HUES64 (cell line): ENCODE measurements at regions not wholly inside any gene's neighbourhood (a gene's known extent, or its start where the extent isn't known, plus 50 kb on each side); places are given as distances from the start of the nearest gene placed in this dataset.
"Not testable (repeated sequence)": the region's sequence is repeated elsewhere in the genome, so short reads cannot be mapped to it uniquely, and the experiment has no call there.

Experiments
- H3K27ac ChIP-seq: 2 replicates; pipeline ENCODE4 v1.7.0; 2013; ENCODE audit warnings: low read depth, low read length, inconsistent platforms
- H3K27me3 ChIP-seq: 2 replicates; pipeline ENCODE4 v1.6.1; 2013; ENCODE audit warnings: mild to moderate bottlenecking, low read length; ENCODE audit not compliant: insufficient read depth
- H3K36me3 ChIP-seq: 2 replicates; pipeline ENCODE4 v1.6.1; 2013; ENCODE audit warnings: mild to moderate bottlenecking, low read length; ENCODE audit not compliant: insufficient read depth
- H3K4me1 ChIP-seq: 2 replicates; pipeline ENCODE4 v1.6.1; 2013; ENCODE audit warnings: mild to moderate bottlenecking, low read length, moderate library complexity; ENCODE audit not compliant: insufficient read depth
- H3K4me3 ChIP-seq: 2 replicates; pipeline ENCODE4 v1.5.1; 2013; ENCODE audit warnings: mild to moderate bottlenecking, low read length, moderate library complexity
- H3K9ac ChIP-seq: 2 replicates; pipeline ENCODE4 v1.6.1; 2013; ENCODE audit warnings: mild to moderate bottlenecking, low read depth, low read length
- H3K9me3 ChIP-seq: 2 replicates; pipeline ENCODE4 v1.6.1; 2013; ENCODE audit warnings: low read depth, low read length; ENCODE audit not compliant: insufficient read depth
- WGBS: fragments of 150-250, 120-280 bp; methylation state at CpG from one replicate; pipeline ENCODE4 v1.1.7; 2013; ENCODE audit warnings: missing lambda C conversion rate; 5-methylcytosine and 5-hydroxymethylcytosine counted together

DNA sequence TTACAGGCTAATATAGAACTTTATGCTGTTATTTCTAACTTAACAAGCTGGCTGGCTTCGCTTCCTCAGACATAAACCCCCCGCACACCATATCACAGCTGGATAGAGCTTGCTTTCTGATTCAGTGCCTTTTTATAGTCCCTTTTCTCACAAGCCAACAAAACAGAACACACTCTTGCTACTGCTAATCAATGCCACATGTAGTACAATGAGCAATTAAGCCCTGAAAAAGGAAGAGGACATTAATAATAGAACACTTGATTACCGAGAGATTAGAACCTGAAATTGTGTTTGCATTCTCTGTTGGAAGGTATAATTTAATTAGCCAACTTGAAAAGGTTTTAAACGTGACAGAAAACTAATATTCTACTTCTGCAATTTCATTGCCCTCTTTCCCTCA is 267.7 kb upstream of the CYRIA start:
- Histone ChIP-seq H3K4me1 (no peaks in the 10 kb centered on the region), H3K4me3 (no peak overlapping the region), H3K36me3 (no peaks in the 10 kb centered on the region), H3K27me3 (no peaks in the 10 kb centered on the region), H3K27ac (no peak overlapping the region), H3K9ac (no peak overlapping the region), H3K9me3 (no peaks in the 10 kb centered on the region)
- WGBS: 95% methylated on average over 3 of the region's 4 CpGs

DNA sequence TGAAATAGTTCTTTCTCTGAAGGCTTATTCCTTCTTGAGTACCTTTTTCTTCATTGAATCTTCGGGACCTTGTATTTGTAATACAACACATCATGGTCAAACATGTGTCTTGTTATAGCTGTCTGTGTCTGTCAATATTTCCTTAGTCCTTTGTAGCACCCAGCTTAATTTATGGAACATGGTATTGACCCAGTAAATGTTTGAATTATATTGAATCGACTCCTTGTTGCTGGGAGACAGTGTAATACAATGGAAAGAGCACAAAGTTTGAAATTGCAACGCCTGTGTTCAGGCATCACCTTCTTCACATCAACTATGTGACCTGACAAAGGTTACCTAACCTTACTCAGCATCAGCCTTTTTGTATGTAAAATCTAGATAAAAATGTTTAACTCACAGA is 267.2 kb upstream of the CYRIA start:
- Histone ChIP-seq H3K4me3 (no peak overlapping the region), H3K36me3 (no peaks in the 10 kb centered on the region), H3K4me1 (no peaks in the 10 kb centered on the region), H3K9ac (no peak overlapping the region), H3K27ac (no peak overlapping the region), H3K27me3 (no peaks in the 10 kb centered on the region), H3K9me3 (no peaks in the 10 kb centered on the region)
- WGBS: 91% methylated on average over 2 of the region's 3 CpGs

- no peaks in the 10 kb centered on the region for H3K36me3 ChIP-seq
- no peaks in the 10 kb centered on the region for H3K27me3 ChIP-seq
- no peak overlapping the region for H3K27ac ChIP-seq
- H3K9ac ChIP-seq: no peak overlapping the region
- no peaks in the 10 kb centered on the region for H3K9me3 ChIP-seq
- 84% methylated on average over 4 of the region's 4 CpGs for WGBS
- no peaks in the 10 kb centered on the region for H3K4me1 ChIP-seq
- H3K4me3 ChIP-seq: no peak overlapping the region
These were observed 265.8 kb upstream of the CYRIA start for GRCh38 chr2:16931441-16931840.

DNA sequence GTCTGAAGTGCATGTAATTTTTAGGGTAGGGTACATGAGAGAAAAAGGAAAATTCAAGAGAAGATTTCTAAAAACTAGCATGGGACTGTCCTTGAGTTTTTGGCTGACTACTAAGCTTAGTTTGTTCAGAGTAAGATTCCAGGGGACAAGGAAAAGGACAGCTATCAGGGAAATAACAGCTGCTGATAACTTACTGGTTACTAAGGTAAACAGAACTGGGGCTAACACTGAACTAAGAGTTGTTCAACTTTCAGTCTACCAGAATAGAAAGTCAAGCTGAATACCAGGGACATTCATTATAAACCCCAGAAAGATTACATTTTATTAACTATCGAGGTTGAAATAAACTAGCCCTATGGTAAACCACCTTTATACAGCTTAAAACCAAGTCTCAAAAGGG is 261.8 kb upstream of the CYRIA start:
- Histone ChIP-seq H3K36me3 (no peaks in the 10 kb centered on the region), H3K27ac (no peak overlapping the region), H3K4me1 (no peaks in the 10 kb centered on the region), H3K4me3 (no peak overlapping the region), H3K9ac (no peak overlapping the region), H3K9me3 (no peaks in the 10 kb centered on the region), H3K27me3 (no peaks in the 10 kb centered on the region)
- 92% methylated on average over 1 of the region's 1 CpG for WGBS

DNA sequence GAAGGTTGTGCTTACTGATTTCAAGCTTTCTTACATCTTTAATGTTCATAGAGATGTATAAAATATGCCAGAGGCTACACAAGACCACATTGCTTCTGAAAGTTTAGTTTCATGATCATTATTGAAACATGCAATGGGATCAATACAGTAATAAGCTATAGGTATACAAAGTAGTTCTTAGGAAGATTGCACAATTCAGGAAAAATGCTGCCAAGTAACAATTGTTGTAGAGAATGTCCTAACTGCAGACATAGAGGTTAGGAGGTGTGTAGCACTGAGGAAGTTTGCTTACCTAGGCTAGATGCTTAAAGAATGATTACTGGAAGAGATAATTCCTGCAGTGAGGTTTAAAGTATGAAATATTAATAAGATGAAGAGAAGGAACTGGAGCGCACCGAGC is 259.5 kb upstream of the CYRIA start:
- no peaks in the 10 kb centered on the region for H3K27me3 ChIP-seq
- H3K4me1 ChIP-seq: no peaks in the 10 kb centered on the region
- no peaks in the 10 kb centered on the region for H3K9me3 ChIP-seq
- no peak overlapping the region for H3K4me3 ChIP-seq
- WGBS: 97% methylated on average over 2 of the region's 2 CpGs
- H3K27ac ChIP-seq: no peak overlapping the region
- H3K36me3 ChIP-seq: no peaks in the 10 kb centered on the region
- no peak overlapping the region for H3K9ac ChIP-seq

- WGBS: 83% methylated on average over 3 of the region's 3 CpGs
These were observed 249.7 kb upstream of the CYRIA start for GRCh38 chr2:16915341-16915755.

GRCh38 chr2:16911746-16912145 is 246.1 kb upstream of the CYRIA start:
- H3K9me3 ChIP-seq: no peaks in the 10 kb centered on the region
- no peak overlapping the region for H3K4me3 ChIP-seq
- no peaks in the 10 kb centered on the region for H3K4me1 ChIP-seq
- no peaks in the 10 kb centered on the region for H3K36me3 ChIP-seq
- H3K9ac ChIP-seq: no peak overlapping the region
- no peak overlapping the region for H3K27ac ChIP-seq
- H3K27me3 ChIP-seq: no peaks in the 10 kb centered on the region
- WGBS: 91% methylated on average over 1 of the region's 3 CpGs

More at GRCh38 chr2:16915341-16915755, 249.7 kb upstream of the CYRIA start:
- H3K4me1 ChIP-seq, H3K9ac ChIP-seq, H3K27me3 ChIP-seq, H3K4me3 ChIP-seq, H3K9me3 ChIP-seq, H3K27ac ChIP-seq, H3K36me3 ChIP-seq: not testable (repeated sequence)

DNA sequence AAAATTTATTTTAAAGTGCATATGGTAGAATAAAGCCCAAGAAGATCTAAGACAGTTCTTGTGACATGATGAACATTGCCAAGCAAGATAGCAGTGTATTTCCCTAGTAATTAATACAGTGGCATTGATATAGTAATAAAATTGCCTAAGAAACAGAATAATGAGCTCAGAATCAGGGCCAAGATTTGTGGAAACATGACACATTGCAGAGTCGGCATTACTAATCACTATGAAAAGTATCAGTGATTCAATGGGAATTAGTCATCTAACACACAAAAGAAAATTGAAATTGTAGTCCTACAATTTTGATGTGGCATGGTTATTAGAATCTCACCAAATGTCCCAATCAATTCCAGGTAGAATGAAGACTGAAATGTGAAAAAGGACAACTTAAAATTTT is 243.0 kb upstream of the CYRIA start:
- H3K27ac ChIP-seq: no peak overlapping the region
- H3K4me3 ChIP-seq: no peak overlapping the region
- 100% methylated on average over 1 of the region's 1 CpG for WGBS
- H3K27me3 ChIP-seq: no peaks in the 10 kb centered on the region
- H3K9ac ChIP-seq: no peak overlapping the region
- H3K36me3 ChIP-seq: no peaks in the 10 kb centered on the region
- H3K4me1 ChIP-seq: no peaks in the 10 kb centered on the region
- H3K9me3 ChIP-seq: no peaks in the 10 kb centered on the region

DNA sequence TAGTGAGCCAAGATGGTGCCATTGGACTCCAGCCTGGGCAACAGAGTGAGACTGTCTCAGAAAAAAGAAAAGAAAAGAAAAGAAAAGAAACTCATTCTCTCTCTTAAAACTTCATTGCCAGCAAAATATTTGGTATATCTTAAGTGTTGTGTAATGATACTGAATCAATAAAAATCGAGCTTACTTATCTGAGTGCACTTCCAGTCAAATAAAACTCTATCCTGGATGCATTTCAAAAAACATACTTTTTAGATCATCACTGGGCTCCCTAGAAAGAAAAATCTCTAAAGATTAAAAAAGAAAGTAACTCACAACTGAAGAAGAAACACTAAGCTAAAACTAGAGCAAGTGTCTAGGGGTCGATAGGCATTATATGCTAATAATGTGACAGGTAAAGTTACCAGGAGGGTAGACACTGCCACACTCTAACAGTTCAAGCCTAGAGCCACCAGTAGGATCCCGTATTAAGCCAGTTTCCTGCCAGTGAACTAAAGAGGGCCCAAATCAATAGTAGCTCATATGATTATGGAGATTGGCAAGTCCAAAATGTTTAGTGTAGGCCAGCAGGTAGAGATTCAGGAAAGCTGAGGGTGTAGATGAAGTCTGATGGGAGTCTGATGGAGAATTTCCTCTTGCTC is 242.1 kb upstream of the CYRIA start:
- no peaks in the 10 kb centered on the region for H3K4me1 ChIP-seq
- H3K4me3 ChIP-seq: no peak overlapping the region
- H3K27me3 ChIP-seq: no peaks in the 10 kb centered on the region
- no peak overlapping the region for H3K9ac ChIP-seq
- H3K27ac ChIP-seq: no peak overlapping the region
- no peaks in the 10 kb centered on the region for H3K9me3 ChIP-seq
- no peaks in the 10 kb centered on the region for H3K36me3 ChIP-seq
- 95% methylated on average over 3 of the region's 3 CpGs for WGBS

DNA sequence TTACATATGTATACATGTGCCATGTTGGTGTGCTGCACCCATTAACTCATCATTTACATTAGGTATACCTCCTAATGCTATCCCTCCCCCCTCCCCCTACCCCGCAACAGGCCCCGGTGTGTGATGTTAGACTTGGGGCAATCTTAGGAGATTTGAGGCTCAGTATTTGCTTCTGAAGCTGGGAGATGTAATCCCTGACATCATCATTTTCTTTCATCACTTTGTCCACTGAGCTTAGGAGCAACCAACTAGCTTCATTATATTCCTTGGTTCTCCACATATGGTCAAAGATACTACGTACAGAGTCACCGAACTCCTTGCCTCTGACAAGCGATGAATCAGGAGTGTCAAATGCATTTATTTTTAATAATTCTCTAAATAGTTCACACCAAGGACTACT is 239.7 kb upstream of the CYRIA start:
- H3K4me3 ChIP-seq, H3K27ac ChIP-seq, H3K36me3 ChIP-seq, H3K9ac ChIP-seq, H3K4me1 ChIP-seq, H3K9me3 ChIP-seq, H3K27me3 ChIP-seq: not testable (repeated sequence)
- WGBS: 100% methylated on average over 5 of the region's 5 CpGs

DNA sequence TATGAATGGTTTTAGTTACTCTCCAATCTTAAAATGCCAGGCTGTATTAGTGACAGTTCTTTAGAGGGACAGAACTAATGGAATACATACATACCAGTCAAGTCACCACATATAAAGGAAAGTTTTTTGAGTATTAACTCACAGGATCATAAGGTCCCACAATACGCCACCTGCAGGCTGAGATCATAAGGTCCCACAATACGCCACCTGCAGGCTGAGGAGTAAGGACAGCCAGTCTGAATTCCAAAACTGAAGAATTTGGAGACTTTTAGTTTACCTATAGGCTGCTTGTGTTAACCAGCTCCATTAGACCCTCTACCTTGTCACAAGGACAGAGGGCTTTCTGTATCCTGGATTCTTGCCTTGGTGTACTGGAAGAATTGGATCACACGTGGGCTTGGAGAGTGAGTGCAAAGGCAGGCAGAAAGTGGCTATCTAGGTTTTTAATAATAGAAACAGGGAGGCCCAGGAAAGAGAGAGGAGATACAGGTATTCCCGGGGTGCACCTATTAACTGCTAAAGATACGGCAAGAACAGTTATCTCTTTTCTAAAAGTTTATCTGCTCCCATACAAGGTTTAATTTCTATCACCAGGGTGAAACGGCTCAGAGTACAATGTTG is 234.9 kb upstream of the CYRIA start:
- no peak overlapping the region for H3K9ac ChIP-seq
- no peak overlapping the region for H3K27ac ChIP-seq
- no peaks in the 10 kb centered on the region for H3K4me1 ChIP-seq
- H3K27me3 ChIP-seq: no peaks in the 10 kb centered on the region
- H3K36me3 ChIP-seq: no peaks in the 10 kb centered on the region
- no peaks in the 10 kb centered on the region for H3K9me3 ChIP-seq
- 62% methylated on average over 6 of the region's 6 CpGs for WGBS
- no peak overlapping the region for H3K4me3 ChIP-seq

DNA sequence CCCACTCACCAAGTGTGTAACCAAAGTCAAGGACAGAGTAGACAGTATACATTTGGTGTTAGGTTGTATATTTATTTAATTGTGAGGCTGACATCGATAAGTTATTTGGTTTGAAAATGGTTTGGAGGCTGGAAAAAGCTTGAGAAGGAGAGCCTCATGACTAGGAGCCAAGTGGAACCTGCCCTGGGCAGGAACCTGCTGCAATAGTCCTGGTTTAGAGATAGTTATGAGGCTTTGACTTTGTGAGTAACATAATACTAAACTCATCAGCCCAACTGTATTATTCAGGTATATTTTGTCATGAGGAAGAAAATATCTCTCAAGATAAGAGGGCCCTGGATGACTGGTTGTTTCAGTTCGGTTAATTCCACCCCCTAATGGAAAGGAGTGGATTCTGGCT is 234.3 kb upstream of the CYRIA start:
- no peak overlapping the region for H3K27ac ChIP-seq
- no peak overlapping the region for H3K9ac ChIP-seq
- H3K9me3 ChIP-seq: no peaks in the 10 kb centered on the region
- H3K4me3 ChIP-seq: no peak overlapping the region
- H3K36me3 ChIP-seq: no peaks in the 10 kb centered on the region
- H3K27me3 ChIP-seq: no peaks in the 10 kb centered on the region
- no peaks in the 10 kb centered on the region for H3K4me1 ChIP-seq
- 93% methylated on average over 2 of the region's 2 CpGs for WGBS
